ENCODE measurements at regions not wholly inside any gene's neighbourhood (a gene's known extent, or its start where the extent isn't known, plus 50 kb on each side); places are given as distances from the start of the nearest gene placed in this dataset.
A peak's percentile ranks its signal among the peaks of the same experiment; 100 is the strongest.

DNA sequence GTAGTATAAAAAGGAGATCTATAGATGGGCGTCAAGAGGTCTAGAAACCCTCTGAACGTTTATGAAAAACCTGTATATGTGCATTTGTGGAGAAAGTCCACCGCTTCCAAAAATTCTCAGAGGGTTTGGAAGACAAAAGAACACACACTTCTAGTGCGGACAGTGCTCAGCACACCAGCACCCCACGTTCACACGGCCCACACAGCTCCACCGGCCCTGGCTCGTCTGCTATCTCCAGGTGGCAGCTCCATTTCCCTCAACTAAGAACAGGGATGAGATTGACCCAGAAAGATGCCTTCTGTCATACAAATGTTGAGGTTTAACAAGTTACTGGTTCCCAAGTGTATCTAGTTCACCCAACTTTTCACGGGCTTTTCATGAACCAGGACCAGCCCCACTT is 255.1 kb downstream of the NR2F1-AS1 start:
- intact Hi-C loops (cut with DNase I), result no loop called here
- DNase-seq (no peak), ATAC-seq (ENCODE audit: poor library complexity) (no peak)

DNA sequence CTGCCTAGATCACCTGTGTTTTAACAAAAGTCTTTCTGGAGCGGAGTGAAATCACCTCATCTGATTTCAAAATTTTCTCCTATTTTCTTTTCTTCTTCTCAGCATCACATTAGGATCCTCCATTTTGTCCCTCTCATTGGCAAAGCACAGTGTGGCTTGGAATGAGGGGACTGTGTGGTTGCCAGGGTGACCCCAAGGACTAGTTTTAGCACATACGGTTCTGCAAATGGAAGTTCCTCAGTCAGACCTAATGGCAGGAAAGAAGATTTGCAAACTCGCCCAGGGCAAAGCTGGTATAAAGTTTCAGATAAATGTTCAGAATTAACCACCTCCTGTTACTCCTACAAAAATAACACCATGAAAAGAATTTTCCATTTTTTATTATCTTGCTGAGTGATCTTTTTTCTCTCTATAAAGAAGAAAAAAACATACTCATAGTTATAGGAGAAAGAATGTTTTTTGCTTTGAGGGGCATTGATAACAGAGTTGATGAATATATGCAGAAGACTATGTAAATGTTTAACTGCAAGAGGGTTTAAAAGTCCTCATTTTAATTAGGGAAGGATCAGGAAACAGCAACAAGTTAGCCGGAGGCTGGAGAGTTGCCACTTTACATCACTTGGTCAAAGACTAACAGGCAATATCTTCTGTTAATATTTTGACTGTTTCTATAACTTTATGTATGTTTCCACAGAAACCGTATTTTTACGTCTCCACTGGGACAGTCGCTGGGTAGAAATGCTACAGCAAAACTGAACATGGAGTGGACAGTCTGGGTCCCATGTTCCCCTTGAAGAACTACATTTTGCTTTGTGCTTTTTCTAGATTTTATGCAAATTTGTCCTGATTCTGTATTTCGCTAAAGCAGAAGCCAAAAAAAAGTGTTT is 257.8 kb downstream of the NR2F1-AS1 start:
- ATAC-seq (ENCODE audit: poor library complexity) (no peak), DNase-seq (no peak)
- intact Hi-C loops (cut with DNase I), result no loop called here

DNA sequence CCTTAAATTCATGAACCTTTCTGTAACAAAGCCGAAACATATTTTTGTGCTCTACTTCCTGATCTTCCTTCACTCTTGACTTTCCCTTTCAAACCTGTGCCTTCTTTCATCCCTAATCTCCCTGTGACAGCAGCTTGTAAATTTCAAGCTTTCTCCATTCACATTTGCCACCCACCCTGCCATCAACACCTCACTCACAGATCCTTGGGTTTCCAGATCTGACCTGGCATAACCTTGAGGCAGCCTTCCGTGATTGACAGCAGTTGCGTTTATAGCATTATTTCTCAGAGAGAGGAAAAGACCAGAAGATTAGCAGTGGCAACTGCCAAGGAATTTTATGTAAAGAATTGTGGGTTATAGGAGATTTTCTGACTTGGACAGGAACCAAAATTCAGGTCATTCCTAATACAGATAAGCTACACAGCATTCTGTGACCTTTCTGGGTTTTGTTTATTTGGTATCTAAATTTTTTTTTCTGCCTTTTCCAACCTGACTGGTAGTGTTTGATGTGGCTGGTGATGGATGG is 260.0 kb downstream of the NR2F1-AS1 start:
- DNase-seq, result no peak
- peak; percentile 92 for ATAC-seq (ENCODE audit: poor library complexity)
- intact Hi-C loops (cut with DNase I), result no loop called here

DNA sequence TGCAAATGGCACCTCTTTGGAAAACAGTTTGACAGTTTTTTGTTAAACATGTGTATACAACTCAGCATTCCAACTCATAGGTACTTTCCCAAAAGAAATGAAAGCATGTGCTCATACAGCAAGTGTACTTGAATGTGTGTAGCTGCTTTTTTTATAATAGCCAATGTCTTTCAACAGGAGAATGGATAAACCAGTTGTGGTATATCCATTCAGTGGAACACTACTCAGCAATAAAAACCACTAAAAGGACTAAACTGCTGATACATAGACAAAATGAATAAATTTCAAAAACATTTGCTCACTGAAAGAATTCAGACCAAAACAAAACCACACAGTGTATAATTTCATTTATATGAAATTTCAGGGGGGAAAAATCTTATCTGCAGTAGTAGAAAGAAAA is 267.3 kb downstream of the NR2F1-AS1 start:
- DNase-seq (no peak), ATAC-seq (ENCODE audit: poor library complexity) (no peak)
- intact Hi-C loops (cut with DNase I), result no loop called here

DNA sequence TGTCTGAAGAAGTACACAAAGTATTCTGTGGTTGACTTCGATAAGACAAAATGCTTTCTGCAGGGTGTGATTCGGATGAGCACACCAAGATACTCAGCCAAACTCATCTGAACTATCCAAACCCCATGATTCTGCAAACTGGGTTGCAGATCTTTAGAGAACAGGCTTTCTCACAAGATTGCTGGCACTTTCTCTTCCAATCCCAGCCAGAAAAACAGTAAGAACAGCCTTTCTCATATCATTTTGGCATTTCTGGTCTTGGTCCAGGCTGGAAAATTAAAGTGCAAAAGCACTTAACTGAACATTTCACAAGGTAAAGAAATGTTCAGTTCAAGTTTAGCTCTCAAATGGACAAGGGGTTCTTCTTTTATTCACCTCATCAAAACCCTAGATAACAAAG is 269.1 kb downstream of the NR2F1-AS1 start:
- DNase-seq (no peak), ATAC-seq (ENCODE audit: poor library complexity) (peak; percentile 79)
- intact Hi-C loops (cut with DNase I), result no loop called here

DNA sequence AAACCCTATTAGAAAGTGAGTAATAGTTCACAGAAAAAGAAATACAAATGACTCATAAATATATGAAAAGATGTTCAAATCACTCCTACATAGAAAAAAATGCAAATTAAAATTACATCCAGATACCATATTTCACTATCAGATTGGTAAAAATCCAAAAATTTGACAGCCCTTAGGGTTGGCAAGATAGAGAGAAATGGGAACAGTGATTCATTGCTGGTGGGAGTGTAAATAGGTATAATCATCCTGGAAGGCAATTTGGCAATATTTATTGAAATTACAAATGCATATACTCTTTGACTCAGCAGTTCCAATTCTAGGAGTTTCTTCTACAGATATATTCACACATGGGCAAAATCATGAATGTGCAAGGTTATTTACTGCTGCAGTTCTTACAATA is 273.5 kb downstream of the NR2F1-AS1 start:
- ATAC-seq (ENCODE audit: poor library complexity) (no peak), DNase-seq (no peak)
- intact Hi-C loops (cut with DNase I), result no loop called here

DNA sequence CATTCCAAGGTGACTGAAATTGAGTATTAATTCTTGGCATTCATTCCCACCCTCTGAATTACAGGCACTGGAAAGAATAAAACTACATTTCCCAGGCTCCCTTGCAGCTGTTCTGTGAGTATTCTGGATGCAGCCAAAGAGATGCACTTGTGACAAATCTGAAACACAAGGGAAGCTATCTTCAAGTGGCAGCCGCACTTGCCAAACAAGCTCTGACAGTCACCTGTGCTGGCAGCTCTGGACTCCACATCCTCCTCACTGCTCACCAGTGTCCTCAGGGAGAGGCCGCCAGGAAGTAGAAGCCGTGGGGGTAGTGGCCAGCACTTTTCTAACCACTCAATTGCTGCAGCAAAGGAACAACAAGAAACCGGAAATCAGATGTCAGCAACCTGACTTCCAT is 275.0 kb downstream of the NR2F1-AS1 start:
- DNase-seq (peak; percentile 37), ATAC-seq (ENCODE audit: poor library complexity) (peak; percentile 56)
- intact Hi-C loops (cut with DNase I), result no loop called here

DNA sequence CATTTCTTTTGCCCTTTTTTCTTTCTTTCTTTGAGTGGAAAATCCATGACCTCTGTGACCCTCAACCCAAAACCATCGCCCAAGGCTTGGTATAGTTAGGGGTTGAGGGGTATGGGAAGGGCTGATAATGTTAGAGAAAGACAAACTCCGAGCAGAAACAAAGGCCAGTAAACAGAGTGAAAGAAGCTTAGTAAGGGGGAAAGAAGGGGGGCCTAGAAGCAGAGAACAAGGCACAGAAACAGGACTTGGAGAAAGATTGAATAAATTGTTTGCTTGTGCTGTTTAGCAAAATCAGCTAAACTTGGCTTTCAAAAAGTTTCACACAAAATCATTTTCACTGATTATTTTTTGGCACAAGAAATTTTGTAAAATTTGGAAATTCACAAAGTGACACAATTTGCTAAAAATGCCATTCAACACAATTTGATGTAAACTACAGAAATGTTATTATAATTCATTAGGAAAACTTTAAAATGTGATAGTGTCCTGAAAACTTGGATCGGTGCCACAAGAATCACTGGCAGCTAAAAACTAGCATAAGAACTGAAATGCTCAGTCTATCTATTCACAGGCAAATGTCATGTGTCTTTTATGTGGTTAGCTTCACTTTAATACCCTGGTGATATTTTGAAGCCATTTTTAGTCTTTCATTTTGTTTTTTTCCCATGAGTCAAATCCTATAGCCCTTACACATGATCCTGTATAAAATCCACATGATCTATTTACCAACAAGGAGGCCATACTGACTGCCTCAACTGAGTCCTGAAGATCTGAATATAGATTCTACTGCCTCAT is 276.4 kb downstream of the NR2F1-AS1 start:
- DNase-seq, result no peak
- intact Hi-C loops (cut with DNase I), result no loop called here
- ATAC-seq (ENCODE audit: poor library complexity), result peak; percentile 25

DNA sequence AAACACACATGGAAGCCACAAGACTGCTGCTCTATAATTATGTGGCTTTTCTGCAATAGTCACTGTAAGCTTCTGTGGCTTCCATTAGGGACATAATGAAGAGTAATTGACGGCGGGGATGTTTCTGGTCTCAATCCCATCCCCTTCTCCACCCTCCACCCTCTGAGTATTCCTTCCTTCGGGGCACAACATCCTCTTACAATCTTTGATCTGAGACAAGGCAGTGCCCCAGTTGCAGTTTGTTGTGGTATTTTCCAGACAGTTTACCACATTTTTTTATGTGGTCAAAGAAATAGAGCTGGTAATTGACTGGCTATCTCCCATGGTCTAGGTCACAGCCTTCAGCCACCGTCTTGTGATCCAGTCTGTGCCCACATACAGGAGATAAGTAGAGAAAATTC is 277.7 kb downstream of the NR2F1-AS1 start:
- DNase-seq (no peak), ATAC-seq (ENCODE audit: poor library complexity) (no peak)
- intact Hi-C loops (cut with DNase I), result no loop called here

DNA sequence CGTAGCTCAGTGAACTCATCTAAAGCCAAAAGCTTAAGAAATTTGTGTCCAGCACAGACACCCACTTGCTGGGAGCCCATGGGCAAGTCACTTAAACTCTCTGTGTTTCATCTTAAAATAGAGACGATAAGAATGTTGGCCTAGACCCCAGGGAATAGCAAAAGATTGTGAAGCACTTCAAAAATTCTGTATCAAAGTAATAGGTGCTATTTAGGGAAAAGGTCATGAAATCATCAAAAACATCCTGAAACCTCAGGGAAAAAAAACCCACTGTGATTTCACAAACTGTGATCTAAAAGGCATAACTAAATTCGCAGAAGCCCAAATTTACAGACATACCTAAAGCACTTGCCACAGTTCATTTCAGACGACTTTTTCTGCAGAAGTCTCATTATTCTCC is 278.3 kb downstream of the NR2F1-AS1 start:
- intact Hi-C loops (cut with DNase I), result no loop called here
- DNase-seq (no peak), ATAC-seq (ENCODE audit: poor library complexity) (no peak)

DNA sequence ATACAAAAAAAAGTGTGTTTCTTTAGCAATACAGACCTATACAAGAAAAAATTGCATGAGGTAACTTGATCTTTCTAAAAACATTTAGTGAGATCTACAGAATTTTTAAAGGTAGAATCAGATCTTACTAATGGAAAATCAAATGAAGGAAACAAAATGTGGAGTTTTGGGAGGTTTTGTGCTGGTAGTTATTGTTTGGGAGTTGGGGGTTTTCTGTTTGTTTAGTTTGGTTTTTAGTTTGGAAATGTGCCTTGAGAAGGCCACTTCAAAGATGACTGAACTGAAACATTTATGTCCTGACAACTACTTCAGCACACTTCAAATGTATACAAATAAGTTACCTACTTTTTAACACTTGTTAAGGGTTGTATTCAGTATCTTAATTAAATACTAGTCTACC is 280.1 kb downstream of the NR2F1-AS1 start:
- no peak for ATAC-seq (ENCODE audit: poor library complexity)
- intact Hi-C loops (cut with DNase I), result no loop called here
- no peak for DNase-seq

DNA sequence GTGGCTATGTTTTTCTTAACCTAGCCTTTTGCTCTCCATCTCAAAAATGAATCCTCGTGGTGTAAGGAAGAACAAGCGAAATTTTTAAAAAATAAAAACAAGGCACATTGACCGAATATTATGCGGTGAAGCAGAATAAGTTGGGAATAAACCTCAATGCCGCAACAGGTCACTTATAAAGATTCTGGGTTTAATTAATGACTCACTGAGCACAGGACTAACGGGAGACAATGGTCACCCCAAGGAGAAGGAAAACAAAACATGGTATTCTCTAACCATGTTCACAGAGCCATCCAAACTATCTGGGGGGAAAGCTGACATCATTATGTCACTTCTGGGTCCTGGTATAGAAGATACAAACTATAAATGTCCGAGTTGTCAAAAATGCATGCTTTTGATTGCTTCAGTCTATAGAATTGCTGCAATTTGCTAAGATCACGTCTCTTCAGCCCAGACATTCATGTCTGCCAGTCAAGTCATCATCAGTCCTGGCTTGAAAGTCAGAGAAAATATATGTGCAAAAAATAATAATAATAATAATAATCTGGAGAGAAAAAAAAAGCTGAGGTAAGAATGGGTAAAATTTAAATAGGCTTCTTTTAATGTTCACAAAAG is 280.6 kb downstream of the NR2F1-AS1 start:
- no peak for DNase-seq
- intact Hi-C loops (cut with DNase I), result no loop called here
- no peak for ATAC-seq (ENCODE audit: poor library complexity)

DNA sequence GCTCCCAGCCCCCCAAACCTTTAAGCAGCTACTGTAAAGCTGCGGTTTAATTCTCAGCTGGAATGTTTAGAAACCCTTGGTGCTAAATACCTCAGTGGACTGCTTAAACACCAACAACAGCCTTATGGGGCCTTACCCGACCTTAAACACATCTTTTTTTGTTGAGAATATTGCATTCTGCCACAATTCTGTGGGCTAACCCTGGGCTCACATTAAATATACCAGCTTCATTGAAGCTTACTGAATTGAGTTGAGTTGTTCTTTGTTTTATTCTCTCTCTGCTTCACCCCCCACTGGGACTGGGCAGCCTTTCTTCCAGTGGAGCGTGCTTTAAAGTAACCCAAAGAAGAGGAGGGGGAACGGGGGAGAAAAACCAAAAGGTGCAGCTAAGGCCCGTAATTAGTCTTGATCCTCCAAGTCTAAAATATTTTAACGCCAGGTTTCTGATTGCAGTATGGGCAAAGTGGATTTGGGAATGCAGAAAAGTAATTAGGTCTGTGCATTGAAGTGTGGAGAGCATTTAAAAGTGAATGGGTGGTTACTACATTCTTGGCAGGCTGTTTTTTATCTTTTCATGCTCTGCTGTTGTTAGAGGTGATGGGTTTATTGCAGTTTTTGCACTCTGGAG is 281.2 kb downstream of the NR2F1-AS1 start:
- intact Hi-C loops (cut with DNase I), result no loop called here
- DNase-seq (no peak), ATAC-seq (ENCODE audit: poor library complexity) (no peak)

DNA sequence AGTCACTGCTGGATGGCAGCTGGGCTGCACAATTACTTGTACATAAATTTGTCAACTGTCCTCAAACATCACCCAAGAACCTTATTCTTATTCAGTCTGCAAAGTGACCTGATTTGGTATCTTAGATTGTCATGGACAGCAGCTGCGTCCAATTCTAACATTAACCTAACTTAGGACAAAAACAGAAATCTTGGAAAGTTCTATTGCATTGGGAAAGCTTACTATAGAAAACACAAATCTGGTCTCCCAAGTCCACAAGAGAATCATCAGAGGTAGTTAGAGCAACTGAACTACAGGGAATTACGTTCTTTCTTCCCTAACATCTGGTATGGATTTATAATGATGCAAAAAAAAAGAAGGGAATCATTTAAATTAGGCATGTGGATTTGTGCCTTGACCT is 283.9 kb downstream of the NR2F1-AS1 start:
- DNase-seq, result no peak
- no peak for ATAC-seq (ENCODE audit: poor library complexity)
- intact Hi-C loops (cut with DNase I), result no loop called here

DNA sequence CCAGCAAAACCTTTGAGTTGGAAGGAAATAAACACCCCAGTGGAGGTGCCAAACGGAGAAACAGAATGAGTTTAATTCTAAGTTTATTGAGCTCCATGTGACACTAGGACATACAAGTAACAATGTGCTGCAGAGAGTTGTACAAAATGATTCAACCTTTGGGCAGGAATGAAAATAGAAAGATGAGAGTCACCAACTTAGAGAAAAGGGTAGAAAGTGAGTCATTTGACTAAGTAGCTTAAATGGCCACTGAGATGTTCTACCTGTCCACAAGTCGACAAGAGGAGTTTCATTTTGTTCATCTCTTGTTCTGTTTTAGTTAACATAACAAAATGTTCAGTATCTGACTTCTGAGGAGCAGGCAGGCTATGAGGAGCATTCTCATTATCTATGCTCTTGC is 284.7 kb downstream of the NR2F1-AS1 start:
- intact Hi-C loops (cut with DNase I), result no loop called here
- ATAC-seq (ENCODE audit: poor library complexity), result no peak
- no peak for DNase-seq

DNA sequence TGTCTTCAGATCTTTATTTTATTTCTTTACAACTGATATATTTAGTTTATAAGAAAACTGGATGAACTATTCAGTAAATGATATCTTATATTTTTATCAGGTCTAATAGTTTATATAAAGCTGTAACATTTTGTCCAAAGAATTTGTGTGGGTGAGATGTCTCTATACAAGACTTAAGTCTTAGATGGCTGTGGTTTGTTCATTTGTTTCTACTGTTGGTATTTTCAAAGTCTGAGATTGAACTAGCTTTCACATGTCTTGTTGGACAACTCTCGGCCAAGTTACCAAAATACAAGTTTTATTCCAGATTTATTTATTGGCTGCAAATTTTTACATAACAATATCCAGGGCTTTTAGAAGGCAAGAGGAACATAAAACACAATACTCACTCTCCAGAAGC is 286.0 kb downstream of the NR2F1-AS1 start:
- intact Hi-C loops (cut with DNase I), result no loop called here
- DNase-seq, result no peak
- no peak for ATAC-seq (ENCODE audit: poor library complexity)

DNA sequence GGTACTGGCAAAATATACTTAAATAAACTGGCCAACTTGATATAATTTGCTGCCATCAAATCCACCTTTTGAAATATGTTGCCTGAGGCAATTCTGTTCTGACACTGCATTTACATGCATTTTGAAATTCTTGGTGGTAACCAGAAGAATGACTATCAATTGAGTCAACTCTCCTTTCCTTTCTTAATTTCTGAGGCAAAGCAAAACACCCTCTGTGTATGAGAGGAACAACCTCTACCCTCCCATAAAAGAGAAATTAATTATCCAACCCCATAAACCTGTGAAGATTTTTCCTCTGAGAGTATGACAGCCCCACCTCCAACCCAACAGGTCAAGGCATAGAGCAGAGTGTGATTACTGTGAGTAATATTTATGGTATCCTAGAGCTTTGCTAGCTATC is 286.8 kb downstream of the NR2F1-AS1 start:
- intact Hi-C loops (cut with DNase I), result no loop called here
- ATAC-seq (ENCODE audit: poor library complexity) (no peak), DNase-seq (no peak)

DNA sequence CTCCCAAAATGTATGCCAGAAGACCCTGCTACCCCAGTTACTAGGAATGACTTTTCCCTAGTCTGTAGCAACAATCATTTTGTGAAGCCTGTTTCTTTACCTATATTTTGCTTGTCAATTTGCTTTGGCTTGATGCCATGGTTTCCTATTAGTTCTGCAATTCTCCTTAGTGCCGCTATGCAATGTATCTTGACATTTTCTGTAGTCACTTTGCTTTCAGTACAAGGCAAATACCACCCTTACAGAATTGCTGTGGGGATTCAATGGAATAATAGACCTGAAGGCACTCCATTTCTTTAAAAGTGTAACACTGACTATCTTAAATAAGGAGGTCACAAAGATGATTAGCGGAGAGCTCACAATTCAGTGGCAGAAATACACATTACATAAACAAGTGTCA is 291.1 kb downstream of the NR2F1-AS1 start:
- ATAC-seq (ENCODE audit: poor library complexity), result no peak
- intact Hi-C loops (cut with DNase I), result no loop called here
- DNase-seq, result no peak

DNA sequence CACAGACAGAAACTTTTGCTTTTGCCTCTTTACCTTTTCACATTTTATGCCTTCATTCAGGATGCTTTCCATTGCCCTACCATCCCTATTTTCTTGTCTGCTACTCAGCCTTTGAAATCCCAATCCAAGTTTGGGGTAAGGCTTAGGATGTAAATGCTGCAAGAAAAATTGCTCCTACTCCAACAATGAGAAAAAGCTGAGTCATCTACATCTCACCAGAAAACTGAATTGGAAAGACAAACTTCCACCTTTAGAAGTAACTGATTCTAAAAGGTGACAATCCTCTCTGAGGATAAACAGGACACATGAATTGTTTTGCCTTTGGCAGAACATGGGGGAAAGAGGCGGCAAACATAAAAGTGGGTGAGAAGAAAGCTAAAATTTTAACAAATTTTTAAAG is 295.6 kb downstream of the NR2F1-AS1 start:
- intact Hi-C loops (cut with DNase I), result no loop called here
- DNase-seq, result no peak
- no peak for ATAC-seq (ENCODE audit: poor library complexity)
